GM10266 (cell line): ENCODE measurements at regions not wholly inside any gene's neighbourhood (a gene's known extent, or its start where the extent isn't known, plus 50 kb on each side); places are given as distances from the start of the nearest gene placed in this dataset.

Source experiments
- DNase-seq: peaks from one replicate; pipeline ENCODE4 v3.0.0; 2012; ENCODE audit errors: extremely low spot score
- TF ChIP-seq, protein P1 (sequence below): IDR thresholded peaks from 2 replicates; pipeline ENCODE4 v1.5.1; 2012; ENCODE audit warnings: mild to moderate bottlenecking, low read depth; ENCODE audit not compliant: control insufficient read depth, insufficient read depth; ENCODE audit errors: missing control alignments

DNA sequence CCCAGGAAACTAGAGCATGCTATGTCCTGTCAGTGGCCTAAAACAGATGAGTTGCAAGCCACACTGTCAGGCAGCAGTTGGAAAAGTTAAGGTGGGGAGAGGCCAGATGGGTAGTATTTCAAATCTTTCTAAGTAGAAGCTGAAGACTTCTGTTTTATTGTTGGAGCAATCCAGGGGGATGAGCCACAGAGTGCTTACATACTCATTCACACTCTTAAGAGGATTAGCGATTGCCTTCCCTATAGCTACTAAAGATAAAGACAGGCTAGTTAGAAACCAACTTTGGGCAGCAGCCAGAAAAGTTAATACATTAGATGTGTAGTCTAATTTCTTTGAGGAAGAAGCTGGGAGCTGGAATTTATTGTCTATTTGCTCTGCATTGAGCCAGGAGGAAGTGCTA, 61.7 kb upstream of the ELAVL2 start:
- no peak for DNase-seq
- TF ChIP-seq, protein P1, sequence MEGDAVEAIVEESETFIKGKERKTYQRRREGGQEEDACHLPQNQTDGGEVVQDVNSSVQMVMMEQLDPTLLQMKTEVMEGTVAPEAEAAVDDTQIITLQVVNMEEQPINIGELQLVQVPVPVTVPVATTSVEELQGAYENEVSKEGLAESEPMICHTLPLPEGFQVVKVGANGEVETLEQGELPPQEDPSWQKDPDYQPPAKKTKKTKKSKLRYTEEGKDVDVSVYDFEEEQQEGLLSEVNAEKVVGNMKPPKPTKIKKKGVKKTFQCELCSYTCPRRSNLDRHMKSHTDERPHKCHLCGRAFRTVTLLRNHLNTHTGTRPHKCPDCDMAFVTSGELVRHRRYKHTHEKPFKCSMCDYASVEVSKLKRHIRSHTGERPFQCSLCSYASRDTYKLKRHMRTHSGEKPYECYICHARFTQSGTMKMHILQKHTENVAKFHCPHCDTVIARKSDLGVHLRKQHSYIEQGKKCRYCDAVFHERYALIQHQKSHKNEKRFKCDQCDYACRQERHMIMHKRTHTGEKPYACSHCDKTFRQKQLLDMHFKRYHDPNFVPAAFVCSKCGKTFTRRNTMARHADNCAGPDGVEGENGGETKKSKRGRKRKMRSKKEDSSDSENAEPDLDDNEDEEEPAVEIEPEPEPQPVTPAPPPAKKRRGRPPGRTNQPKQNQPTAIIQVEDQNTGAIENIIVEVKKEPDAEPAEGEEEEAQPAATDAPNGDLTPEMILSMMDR, result no peak
